GM12873 (cell line): ENCODE measurements at regions not wholly inside any gene's neighbourhood (a gene's known extent, or its start where the extent isn't known, plus 50 kb on each side); places are given as distances from the start of the nearest gene placed in this dataset.

Source experiments
- TF ChIP-seq, protein P1 (sequence below): IDR thresholded peaks from 2 replicates; pipeline ENCODE4 v1.5.1; 2012; ENCODE audit warnings: low read depth, mild to moderate bottlenecking, moderate library complexity, low read length, control low read depth; ENCODE audit not compliant: insufficient read depth; ENCODE audit errors: missing control alignments

DNA sequence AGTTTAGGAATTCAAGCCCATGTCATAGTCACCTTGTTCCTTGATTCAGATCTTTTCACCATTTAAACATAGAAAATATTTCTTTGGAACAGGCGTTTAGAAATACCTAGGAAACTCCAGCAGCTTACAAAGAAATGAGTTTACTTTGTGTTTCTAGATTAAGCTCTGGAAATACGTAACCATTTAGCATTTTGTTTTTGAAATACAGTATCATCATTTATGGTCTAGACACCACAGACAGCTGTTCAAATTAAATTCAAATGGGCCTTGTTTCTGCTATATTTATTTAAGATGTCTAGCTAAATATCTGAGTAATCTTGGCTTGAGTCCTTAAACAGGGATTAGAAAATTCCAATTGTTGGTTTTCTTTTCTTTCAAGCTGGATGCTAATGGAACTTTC is 228.5 kb downstream of the NDFIP2 start:
- TF ChIP-seq, protein P1, sequence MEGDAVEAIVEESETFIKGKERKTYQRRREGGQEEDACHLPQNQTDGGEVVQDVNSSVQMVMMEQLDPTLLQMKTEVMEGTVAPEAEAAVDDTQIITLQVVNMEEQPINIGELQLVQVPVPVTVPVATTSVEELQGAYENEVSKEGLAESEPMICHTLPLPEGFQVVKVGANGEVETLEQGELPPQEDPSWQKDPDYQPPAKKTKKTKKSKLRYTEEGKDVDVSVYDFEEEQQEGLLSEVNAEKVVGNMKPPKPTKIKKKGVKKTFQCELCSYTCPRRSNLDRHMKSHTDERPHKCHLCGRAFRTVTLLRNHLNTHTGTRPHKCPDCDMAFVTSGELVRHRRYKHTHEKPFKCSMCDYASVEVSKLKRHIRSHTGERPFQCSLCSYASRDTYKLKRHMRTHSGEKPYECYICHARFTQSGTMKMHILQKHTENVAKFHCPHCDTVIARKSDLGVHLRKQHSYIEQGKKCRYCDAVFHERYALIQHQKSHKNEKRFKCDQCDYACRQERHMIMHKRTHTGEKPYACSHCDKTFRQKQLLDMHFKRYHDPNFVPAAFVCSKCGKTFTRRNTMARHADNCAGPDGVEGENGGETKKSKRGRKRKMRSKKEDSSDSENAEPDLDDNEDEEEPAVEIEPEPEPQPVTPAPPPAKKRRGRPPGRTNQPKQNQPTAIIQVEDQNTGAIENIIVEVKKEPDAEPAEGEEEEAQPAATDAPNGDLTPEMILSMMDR, result no peak

DNA sequence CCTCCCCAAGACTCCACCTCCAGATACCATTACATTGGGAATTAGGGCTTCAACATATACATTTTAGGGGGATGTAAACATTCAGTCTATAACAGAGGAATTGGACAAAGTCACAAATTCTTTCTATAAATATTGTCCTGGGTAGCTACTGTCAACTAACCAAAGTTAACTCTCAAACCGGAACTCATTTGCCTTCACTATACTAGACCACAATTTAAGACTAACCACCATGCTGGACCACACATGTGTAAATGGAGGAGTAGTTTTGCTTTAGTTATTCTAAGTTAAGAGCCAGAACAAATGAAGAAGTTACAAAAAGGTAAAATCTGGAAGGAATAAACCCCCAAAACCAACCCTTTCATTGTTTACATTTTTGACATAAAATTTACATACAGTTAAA is 222.8 kb downstream of the NDFIP2 start:
- TF ChIP-seq, protein P1, result no peak

DNA sequence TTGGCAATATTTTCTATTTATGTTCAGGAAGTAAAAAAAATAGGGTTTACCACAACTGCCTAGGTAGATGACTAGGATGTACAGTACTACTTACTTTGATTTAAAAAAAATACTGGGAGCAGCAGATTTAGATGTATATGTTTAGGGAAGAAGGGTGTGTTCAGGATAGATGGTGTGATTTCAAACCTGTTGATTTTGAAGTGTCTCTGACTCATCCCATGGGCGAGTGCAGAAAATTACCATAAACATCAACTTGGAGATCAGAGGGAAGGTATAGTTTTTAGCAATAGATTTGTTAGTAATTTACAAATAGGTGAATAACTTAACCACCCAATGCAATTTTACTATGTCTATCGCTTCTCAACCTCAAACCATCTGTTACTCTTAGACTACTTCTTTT is 214.8 kb downstream of the NDFIP2 start:
- TF ChIP-seq, protein P1, result no peak

DNA sequence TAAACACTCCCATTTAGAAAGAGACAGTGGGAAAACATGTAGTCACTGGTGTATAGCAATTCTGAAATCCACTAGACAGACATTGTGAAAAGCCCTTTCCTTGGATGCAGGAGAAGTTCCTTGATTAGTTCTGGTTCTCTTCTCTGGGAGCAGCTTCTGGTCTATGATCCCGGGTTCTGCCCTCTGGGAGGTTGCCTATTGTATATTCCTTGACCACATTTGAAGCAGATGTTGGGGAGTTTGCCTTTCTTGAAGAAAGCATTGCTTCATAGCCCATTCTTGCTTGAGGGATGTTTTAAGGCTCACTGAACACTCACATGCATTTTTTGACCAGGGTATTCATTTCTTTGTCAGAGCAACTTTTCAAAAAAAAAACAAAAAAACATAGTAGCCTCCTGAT is 211.9 kb downstream of the NDFIP2 start:
- TF ChIP-seq, protein P1, result no peak

DNA sequence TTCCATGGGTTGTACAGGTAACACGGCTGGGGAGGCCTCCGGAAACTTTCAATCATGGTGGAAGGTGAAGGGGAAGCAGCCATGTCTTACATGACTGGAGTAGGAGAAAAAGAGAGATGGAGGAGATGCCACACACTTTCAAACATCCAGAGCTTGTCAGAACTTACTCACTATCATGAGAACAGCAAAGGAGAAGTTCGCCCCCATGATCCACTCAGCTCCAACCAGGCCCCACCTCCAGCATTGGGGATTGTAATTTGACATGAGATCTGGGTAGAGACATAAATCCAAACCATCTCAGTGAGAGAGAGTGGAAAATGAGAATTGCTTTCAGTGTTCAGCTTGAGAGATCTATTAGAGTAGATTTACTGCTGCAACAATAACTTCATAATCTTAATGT is 210.9 kb downstream of the NDFIP2 start:
- TF ChIP-seq, protein P1, result no peak

DNA sequence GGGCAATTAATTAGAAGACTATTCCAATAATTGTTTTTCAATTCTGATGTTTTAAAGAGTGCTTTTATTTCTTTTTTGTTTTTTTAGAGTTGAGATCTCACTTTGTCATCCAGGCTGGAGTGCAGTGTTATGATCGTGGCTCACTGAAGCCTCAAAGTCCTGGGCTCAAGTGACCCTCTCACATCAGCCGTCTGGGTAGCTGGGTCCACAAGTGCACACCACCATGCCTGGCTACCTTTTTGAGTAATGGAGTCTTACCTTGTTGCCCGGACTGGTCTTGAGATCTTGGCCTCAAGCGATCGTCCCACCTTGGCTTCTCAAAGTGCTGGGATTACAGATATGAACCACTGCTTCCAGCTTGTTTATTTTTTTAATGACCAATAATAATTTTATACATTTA is 207.8 kb downstream of the NDFIP2 start:
- TF ChIP-seq, protein P1, result no peak

DNA sequence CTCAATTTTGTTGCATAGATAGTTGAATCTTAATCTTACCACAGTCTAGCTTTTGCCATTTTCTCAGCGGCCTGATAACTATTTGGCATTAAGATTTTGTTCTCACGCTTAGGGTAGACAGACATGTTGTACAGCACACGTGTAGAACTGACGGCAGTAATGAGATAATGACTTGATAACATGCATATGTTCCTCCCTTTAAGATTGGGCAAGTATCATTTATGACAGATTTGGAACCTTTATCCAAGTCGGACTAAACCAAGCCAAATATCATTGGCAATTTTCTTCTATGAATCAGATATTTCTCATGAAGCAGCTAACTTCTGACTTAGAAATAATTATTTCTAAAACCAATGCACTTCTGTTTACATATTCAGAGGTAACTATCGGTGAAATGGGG is 205.5 kb downstream of the NDFIP2 start:
- TF ChIP-seq, protein P1, result no peak
